HG03097 (cell line): ENCODE measurements at regions not wholly inside any gene's neighbourhood (a gene's known extent, or its start where the extent isn't known, plus 50 kb on each side); places are given as distances from the start of the nearest gene placed in this dataset.

Experiments
- ATAC-seq: cut with Tn5 transposase; IDR thresholded peaks from one replicate; pipeline ENCODE4 v1.9.1; 2021; ENCODE audit not compliant: unreplicated experiment, low FRiP score

- no peak for ATAC-seq
Observed at GRCh38 chr12:90102957-90103652, 394.5 kb upstream of the ATP2B1 start.

- no peak for ATAC-seq
Observed at GRCh38 chr12:90100579-90100978, 391.9 kb upstream of the ATP2B1 start.

DNA sequence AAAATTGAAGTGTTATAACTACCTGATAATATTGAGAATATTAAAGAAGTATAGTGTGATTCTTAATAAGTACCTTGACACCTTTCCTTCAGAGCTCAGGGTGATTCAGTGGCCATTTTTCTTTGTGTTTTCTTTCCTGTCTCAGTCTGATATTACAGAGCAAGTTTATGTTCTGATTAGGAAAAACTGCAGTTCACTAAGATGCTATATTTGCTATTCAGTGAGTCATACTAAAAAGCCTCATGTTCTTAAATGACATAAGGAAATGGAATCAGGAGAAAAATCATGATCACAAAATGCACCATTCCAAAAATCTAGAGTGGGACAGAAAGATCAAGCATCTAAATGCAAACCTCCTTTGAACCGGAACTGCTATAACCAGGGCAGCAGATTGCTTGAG lies 390.6 kb upstream of the ATP2B1 start:
- no peak for ATAC-seq

DNA sequence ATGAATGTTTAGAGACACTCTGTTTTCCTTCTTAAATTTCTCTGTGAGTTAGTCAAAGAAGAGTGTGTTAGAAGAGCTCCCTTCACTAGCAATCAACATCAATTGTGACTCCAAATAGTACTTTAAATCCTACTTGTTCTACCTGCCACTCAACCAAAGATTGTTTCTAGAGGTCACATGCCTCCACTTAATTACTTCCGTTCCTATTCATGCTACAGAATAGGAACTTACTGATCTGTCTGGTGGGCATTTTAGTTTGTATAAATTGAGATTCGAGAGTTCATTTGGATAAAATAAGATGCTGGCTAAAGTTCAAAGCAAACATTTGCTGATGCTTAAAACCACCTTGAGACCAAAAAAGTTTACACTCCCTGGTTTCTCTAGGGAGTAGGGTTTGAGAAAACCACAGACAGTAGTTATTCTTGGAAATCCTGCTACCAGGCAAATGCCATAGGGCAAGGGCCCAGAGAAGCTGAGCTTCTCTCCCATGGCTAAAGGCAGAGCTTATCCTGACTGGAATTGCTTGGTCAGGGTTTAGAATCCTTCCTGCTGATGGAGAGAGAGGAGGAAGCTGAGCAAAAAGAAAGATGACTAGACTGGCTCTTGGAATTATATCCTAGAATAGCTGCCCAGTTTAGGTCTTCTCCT lies 389.6 kb upstream of the ATP2B1 start:
- no peak for ATAC-seq

- ATAC-seq = no peak
Observed at GRCh38 chr12:90091809-90092208, 383.2 kb upstream of the ATP2B1 start.

- no peak for ATAC-seq
Observed at GRCh38 chr12:90090929-90091651, 382.5 kb upstream of the ATP2B1 start.

DNA sequence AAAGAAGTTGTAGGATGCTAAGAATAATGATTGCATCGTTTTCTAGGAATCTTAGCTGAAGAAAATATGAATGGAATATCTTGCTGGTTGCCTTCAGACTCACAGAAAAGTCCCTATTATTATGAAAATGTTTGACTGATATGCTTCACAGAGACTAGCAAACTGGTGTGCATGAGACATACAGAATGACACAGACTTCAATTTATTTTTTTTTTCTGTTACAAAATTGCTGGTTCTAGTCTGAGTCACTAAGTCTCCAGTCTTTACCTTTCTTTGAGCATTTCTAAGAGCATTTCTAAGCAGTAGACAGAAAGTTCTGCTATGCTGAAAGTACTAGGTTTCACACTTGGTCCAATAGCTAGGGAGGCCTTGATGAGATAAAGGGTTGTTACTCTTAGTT lies 377.6 kb upstream of the ATP2B1 start:
- no peak for ATAC-seq

GRCh38 chr12:90085494-90086274 lies 377.0 kb upstream of the ATP2B1 start:
- no peak for ATAC-seq

DNA sequence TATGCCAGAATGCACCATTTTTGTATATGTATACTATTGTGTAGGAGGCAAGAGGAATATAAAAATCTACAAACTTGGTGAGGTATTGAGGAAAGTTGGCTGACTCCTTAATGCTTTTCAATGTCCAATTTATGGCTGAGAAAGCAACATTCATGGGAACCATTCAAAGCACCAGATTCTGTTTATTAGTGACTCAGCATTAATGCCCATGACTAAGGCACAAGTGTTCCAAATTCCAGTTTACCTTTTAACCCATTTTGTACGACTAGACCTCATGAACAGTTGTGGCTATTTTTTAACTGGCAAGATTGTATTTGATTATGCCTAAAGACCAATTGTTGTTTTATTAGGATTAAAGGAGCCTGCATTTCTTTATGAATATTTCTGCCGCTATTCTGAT lies 375.4 kb upstream of the ATP2B1 start:
- ATAC-seq = no peak

GRCh38 chr12:90080616-90081015 lies 372.0 kb upstream of the ATP2B1 start:
- no peak for ATAC-seq

DNA sequence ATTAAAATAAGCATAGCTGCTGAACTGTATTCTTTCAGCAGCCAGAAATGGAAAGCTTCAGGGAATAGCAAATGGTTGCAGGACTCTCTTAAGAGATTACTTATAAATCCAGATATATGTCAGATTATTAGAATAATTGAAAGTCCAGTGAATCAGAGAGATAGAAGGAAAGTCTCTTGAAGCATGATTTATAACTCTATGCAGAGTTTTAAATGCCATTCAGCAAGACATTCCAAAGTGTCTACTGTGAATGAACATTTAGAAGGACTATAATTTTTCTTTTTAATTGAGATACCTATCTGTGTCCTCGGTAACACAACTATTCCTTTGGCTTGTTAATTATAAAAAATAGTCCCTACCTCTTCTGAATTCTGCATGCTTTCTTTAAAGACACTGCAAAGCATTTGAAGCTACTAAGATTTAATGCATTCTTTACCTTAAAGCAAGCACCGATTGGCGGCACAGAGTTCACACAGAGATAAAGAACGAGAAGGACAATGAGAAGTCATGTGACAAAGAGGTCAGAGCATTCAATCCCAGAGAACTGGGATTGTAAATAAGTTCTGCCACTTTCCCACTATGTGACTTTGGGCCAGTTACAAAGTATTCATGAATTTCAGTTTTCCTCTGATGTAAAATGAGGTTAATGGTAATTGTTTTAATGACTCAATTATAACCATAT lies 371.0 kb upstream of the ATP2B1 start:
- ATAC-seq = no peak

DNA sequence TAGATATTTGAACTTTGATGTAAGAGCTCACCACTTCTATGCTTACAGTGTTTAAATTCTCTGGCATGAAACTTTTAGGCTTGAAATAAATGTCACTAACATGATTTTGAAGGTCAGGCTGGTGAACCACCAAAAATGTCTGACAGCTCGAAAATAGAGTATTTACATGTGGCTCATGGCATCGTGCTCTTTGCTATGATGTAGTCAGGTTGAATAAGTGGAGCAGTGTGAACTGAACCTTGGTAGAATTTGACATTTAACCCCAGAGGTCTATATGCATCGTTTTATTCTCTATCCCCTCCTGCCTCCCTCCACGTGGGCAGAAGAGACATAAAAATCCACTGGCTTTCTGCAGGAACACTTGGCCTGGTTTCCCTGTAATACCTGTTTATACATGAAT lies 369.7 kb upstream of the ATP2B1 start:
- ATAC-seq = no peak

DNA sequence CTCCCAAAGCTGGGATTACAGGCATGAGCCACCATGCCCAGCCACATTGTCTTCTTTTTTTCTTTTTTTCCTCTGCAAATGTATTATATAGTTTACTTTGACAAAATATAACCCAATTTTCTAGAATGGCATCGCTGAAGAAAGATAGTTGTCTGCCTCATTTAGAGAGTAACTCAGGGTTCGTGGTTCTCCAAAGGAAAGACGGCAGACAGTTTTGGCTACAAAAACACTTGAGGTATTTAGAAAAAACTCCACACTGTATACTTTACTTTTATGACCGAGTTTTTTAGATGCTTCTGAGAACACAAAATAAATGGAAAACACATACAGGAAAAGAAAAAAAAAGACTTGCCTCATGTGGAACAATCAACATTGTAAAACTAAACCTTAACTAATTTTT lies 369.1 kb upstream of the ATP2B1 start:
- no peak for ATAC-seq

GRCh38 chr12:90076851-90077319 lies 368.2 kb upstream of the ATP2B1 start:
- ATAC-seq = no peak

- no peak for ATAC-seq
Observed at GRCh38 chr12:90075685-90076084, 367.0 kb upstream of the ATP2B1 start.

GRCh38 chr12:90074086-90074485 lies 365.4 kb upstream of the ATP2B1 start:
- ATAC-seq = no peak

DNA sequence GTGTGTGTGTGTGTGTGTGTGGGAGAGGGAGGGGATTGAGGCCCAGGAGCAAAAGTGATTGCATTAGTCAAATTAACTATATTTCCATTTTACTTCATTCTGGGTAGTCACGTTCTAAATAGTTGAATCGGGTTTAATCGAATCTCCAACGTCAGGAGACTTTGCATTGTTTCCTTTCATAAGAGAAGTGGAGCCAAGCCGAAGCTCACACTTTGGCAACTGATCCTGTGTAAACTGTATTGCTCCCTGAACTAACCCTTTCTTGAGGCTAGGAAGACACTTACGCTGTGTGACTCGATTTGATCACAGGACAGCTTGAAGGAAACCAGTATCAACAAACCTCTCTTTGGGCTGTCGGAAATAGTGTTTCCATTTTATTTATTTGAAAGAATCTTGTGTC lies 363.4 kb upstream of the ATP2B1 start:
- no peak for ATAC-seq

DNA sequence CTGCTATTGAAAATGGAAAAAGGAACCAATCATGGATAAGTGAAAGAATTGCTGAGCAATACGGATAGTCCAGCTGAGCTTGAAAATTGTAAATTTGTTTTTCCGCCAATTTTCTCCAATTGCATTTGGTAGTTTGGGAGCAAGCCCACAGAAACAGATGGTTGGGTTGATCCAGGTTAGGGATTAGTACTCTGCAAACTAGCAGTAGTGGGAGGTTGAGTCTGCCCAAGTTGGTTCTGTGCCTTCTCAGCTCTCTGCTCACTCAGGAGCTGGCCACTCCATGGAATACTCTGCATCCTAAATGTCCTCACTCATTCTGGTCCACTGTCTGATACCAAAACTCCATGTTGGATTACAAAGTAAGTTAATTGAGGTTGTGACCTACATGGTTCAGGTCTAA lies 361.1 kb upstream of the ATP2B1 start:
- no peak for ATAC-seq

GRCh38 chr12:90067791-90068190 lies 359.2 kb upstream of the ATP2B1 start:
- ATAC-seq = no peak
